Testis (tissue), 2 donors: ENCODE measurements at regions not wholly inside any gene's neighbourhood (a gene's known extent, or its start where the extent isn't known, plus 50 kb on each side); places are given as distances from the start of the nearest gene placed in this dataset.

Experiments used
- POLR2A ChIP-seq: fragments of 450-650 bp; IDR thresholded peaks from one replicate; pipeline ENCODE4 v1.6.1; 2017; ENCODE audit warnings: antibody characterized with exemption, mild to moderate bottlenecking, moderate library complexity
- TF ChIP-seq, protein P1 (sequence below), 3 experiments: fragments of 450-650 bp in 2 of 3; fragments of 200-600 bp in 1 of 3; sonication (generic) in 1 of 3; IDR thresholded peaks; one replicate each; pipeline ENCODE4 v1.5.1; 2016 to 2019; ENCODE audit warnings: antibody characterized with exemption in 3 of 3, mild to moderate bottlenecking in 2 of 3, moderate library complexity in 1 of 3

DNA sequence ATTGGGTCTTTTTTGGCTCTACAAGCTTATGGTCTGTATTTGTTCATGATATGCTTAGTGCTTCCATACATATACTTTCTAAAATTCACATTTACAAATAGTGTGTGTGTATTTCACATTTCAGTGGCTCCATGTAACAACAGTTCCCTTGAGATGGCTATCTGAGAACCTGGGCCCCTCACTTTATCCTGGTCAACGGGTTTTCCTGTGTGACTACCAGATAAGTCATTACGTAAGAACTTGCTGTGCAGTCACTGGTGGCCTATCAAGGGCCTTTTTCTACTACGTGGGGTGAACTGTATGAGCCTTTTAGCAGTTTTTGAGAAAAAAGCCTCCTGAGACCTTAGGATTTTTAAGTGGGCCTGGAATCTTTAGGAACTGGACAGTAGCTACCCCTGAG lies 454.1 kb downstream of the PCNX1 start:
- TF ChIP-seq, protein P1, sequence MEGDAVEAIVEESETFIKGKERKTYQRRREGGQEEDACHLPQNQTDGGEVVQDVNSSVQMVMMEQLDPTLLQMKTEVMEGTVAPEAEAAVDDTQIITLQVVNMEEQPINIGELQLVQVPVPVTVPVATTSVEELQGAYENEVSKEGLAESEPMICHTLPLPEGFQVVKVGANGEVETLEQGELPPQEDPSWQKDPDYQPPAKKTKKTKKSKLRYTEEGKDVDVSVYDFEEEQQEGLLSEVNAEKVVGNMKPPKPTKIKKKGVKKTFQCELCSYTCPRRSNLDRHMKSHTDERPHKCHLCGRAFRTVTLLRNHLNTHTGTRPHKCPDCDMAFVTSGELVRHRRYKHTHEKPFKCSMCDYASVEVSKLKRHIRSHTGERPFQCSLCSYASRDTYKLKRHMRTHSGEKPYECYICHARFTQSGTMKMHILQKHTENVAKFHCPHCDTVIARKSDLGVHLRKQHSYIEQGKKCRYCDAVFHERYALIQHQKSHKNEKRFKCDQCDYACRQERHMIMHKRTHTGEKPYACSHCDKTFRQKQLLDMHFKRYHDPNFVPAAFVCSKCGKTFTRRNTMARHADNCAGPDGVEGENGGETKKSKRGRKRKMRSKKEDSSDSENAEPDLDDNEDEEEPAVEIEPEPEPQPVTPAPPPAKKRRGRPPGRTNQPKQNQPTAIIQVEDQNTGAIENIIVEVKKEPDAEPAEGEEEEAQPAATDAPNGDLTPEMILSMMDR (IDR thresholded peaks at IDR 0.05), result no peak
- no peak for TF ChIP-seq POLR2A
